GM20000 (cell line): ENCODE measurements at regions not wholly inside any gene's neighbourhood (a gene's known extent, or its start where the extent isn't known, plus 50 kb on each side); places are given as distances from the start of the nearest gene placed in this dataset.

Source experiments
- DNase-seq: peaks from one replicate; pipeline ENCODE4 v3.0.0; 2012; ENCODE audit warnings: low spot score
- CTCF ChIP-seq: IDR thresholded peaks from 2 replicates; pipeline ENCODE4 v1.5.1; 2012; ENCODE audit warnings: mild to moderate bottlenecking, control low read depth; ENCODE audit errors: extremely low read depth, missing control alignments

- no peak for TF ChIP-seq CTCF
- DNase-seq, result no peak
Measured at GRCh38 chr9:117470902-117471301, 56.0 kb upstream of the ASTN2 start.

GRCh38 chr9:117470455-117470854 lies 55.6 kb upstream of the ASTN2 start:
- no peak for TF ChIP-seq CTCF

GRCh38 chr9:117466111-117466510 lies 51.3 kb upstream of the ASTN2 start:
- no peak for TF ChIP-seq CTCF
- no peak for DNase-seq

More at GRCh38 chr9:117470455-117470854, 55.6 kb upstream of the ASTN2 start:
- no peak for DNase-seq

GRCh38 chr9:117465706-117466105 lies 50.8 kb upstream of the ASTN2 start:
- DNase-seq, result no peak
- TF ChIP-seq CTCF, result no peak

- no peak for TF ChIP-seq CTCF
Measured at GRCh38 chr9:117464941-117465616, 50.2 kb upstream of the ASTN2 start.

More at GRCh38 chr9:117464941-117465616, 50.2 kb upstream of the ASTN2 start:
- DNase-seq, result no peak
